ENCODE measurements at regions not wholly inside any gene's neighbourhood (a gene's known extent, or its start where the extent isn't known, plus 50 kb on each side); places are given as distances from the start of the nearest gene placed in this dataset.

GRCh38 chr9:20074291-20074690 is 285.5 kb upstream of the SLC24A2 start:
- no peak for TF ChIP-seq CTCF (IDR thresholded peaks at IDR 0.05; ENCODE audit: low read depth, low read length)
- TF ChIP-seq POLR2A (IDR thresholded peaks at IDR 0.05; ENCODE audit: extremely low read depth, insufficient read length), result no peak
- TF ChIP-seq MAX (IDR thresholded peaks at IDR 0.05; ENCODE audit: low read depth, low read length), result no peak
